ENCODE measurements at regions not wholly inside any gene's neighbourhood (a gene's known extent, or its start where the extent isn't known, plus 50 kb on each side); places are given as distances from the start of the nearest gene placed in this dataset.

DNA sequence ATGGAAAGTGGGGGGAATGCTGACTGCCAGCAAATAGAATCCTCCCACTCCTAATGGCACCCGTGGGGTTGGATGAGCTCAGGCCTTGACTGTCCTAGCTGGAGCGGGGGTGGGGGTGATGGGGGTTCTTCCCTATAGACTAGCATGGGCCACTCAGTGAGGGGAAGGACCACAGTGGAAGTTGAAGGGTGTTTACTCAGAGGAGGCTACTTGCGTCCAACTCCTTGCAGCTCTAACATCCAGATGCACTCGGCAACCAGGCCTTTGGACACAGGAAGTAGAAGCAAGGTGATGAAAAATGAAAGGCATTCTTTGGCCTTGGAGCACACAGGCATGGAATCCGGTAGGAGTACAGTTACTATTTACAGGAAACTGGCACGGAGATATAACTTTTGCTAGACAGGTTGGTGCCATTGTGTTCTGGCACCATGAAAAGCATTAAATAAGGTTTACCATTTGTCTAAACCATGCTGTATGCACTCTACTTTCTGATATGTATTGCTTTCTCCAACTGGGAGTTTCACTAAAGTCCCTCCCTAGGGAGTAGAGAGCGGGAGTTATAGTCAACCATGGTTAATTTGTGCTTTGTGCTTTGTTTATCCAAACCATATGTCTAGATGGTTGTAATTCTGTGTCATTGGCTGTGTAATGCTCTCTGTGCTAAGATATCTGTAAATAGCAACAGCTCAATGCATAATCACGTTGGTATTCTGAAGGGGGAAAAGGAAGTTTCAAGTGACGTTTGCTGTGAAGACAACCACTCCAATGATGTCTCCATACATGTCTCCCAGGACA is 125.3 kb downstream of the TSHZ3 start:
- no peak for DNase-seq (ENCODE audit: low read depth in 1 of 2, low spot score in 1 of 2)

DNA sequence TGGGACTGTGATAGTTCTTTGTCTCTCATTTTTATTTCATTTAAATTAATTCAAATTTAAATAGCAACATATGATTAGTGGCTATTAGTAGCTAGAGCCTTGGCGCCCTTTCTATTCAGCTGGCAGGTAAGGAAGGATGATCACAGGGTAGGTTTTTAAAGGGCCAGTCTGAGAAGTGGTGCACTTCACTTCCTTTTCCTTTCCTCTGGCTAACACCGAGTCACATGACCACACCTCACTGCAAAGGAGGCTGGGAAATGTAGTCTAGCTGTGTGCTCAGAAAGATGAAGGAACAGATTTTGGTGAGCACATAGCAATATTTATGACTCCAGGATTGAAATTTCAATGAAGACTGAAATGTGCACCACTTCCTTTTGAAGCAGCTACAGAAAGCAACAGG is 128.7 kb downstream of the TSHZ3 start:
- peak in 1 of 2 donors; percentile 21 for DNase-seq (ENCODE audit: low read depth in 1 of 2, low spot score in 1 of 2)

DNA sequence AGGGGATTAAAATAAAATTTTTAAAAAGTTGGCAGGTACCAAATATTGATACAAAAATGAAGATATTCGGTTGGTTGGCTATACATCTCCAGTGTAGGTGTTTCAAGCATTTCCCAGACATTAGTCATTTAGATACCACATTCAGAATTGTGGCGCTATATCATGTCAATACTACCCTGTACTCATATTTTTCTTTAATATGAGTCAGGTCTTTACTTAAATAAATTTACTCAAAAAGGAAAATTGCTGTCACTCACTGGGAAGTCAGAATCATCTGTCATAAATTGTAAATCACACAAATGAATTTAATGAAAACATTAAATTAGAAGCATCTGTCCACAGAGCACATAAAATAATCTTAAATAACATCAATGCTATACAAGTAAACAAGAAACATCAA is 134.2 kb downstream of the TSHZ3 start:
- DNase-seq (ENCODE audit: low read depth in 1 of 2, low spot score in 1 of 2) = peak in 1 of 2 donors; percentile 7

DNA sequence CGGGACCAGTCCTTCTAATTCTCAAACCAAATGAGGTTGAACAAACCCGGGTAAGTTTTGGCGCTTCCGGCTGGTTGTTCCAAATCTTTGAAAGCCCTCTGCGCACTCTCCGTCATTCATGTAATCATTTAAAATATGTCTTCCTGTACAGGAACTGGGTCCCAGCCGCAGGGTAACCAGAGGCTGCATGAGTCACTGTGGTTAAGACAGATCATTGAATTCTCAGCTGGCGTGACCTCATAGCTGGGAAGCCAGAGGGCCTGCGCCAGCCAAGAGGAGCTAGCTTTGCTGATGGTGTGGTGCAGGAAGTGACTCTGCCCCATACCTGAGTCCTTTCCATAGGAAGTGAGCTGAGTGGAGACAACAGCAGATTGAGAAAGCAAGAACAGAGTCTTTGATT is 135.2 kb downstream of the TSHZ3 start:
- DNase-seq (ENCODE audit: low read depth in 1 of 2, low spot score in 1 of 2) = peak; percentile 59 to 89

DNA sequence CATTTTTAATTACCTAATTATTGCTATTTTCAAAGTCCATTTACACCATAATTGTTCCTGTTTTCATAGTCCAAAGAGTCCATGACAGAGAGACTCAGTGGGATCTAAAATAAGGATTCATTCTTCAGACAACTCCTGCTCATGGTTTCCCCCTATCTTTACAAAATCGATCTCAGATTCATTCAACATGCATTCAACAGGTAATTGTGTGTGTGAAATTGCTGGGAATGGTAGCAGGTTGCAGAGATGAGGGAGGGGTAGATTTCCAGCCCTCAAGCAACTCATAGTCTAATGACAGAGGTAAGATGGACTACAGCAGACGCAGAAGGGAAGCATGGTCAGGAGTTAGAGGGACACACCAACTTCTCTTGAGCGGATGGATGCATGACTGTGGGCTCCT is 138.1 kb downstream of the TSHZ3 start:
- no peak for DNase-seq (ENCODE audit: low read depth in 1 of 2, low spot score in 1 of 2)

DNA sequence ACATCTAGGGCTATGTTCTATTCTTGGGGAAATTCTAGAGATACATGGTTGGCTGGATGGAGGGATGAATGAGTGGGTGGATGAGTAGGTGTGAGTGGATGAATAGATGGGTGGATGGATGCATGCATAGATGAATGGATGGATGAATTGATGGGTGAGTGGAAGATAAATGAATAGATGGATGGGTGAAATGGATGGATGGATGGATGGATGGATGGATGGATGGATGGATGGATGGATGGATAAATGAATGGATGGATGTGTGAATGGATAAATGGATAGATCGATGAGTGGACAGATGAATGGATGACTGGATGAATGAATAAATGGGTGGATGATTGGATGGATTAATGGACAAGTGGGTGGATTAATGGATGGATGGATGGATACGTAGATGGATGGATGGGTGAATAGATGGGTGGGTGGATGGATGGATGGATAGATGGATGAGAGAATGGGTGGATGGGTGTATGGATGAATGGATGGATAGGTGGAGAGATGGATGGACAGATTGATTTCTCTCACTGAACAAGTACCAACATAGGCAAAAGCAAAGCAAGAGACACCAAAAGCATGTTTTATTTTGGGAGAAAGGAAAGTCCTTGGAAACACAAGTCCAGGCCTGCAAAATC is 143.2 kb downstream of the TSHZ3 start:
- DNase-seq (ENCODE audit: low read depth in 1 of 2, low spot score in 1 of 2) = no peak

DNA sequence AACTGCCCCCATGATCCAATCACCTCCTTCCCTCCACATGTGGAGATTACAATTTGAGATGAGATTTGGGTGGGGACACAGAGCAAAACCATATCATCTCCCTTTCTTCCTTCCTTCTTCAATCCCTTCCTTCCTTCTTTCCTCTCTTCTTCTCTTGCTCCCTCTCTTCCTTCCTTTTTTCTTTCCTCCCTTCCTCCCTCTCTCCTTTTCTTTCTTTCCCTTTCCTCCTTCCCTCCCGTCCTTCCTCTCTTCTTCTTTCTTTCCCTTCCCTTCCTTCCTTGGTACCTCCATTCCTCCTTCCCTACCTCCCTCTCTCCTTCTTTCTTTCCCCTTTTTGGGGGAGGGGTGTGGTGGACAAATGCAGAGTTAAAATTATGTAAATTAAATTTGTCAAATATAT is 145.1 kb downstream of the TSHZ3 start:
- DNase-seq (ENCODE audit: low read depth in 1 of 2, low spot score in 1 of 2) = no peak

DNA sequence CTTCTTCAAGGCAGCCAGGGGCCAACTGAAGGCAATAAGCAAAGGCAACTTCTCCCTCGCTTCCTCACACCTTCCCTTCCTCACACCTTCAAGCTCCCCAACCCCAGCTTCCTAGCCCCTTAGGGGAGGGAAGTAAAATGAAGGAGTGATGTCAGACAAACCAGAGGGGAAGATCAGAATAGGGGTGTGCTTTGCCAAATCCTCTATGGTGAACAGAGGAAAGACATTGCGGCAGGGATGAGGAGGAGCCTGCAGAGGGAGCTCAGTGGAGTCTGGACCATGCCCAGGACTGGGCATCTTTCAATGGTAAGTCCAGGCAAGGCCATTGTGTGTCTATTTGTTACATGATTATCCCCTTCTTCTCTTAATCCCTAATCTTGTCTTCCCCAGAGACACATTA is 164.0 kb downstream of the TSHZ3 start:
- no peak for DNase-seq (ENCODE audit: low read depth in 1 of 2, low spot score in 1 of 2)

DNA sequence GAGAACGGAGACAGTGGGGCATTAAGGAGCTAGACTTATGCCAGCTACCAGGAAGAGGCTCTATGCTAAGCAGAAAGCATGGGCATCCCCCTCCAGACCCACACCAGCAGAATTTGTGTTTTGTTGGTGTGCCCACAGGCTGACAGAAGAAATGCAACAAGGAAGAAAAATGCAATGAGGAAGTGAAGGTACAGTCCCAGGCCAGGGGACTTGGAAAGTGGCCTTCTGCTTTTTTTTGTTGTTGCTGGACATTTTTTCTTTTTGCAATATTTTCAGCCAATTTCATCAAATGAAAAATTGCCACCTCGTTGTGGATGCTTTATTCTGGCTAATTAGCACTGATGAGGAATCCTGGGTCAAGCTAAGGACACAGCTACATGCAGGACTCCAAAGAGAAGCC is 167.7 kb downstream of the TSHZ3 start:
- DNase-seq (ENCODE audit: low read depth in 1 of 2, low spot score in 1 of 2) = no peak

DNA sequence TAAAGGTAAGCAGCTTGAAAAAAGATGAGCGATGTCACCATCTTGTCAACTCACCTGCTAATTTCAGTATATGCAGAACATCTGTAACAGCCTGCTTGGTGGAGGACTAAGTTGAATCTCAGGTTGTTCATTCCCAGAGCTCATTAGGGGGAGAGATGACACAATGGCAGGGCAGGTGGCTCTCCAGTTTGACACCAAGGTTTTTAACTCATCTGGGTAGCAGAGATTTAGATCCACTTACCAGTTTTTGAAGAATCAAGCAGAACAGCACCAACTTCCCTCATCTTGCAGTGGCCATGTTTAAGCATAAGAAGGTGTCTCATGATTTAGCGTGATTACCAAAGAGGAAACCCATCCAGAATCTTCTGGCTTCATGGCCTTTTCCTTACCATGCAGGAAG is 168.3 kb downstream of the TSHZ3 start:
- no peak for DNase-seq (ENCODE audit: low read depth in 1 of 2, low spot score in 1 of 2)

DNA sequence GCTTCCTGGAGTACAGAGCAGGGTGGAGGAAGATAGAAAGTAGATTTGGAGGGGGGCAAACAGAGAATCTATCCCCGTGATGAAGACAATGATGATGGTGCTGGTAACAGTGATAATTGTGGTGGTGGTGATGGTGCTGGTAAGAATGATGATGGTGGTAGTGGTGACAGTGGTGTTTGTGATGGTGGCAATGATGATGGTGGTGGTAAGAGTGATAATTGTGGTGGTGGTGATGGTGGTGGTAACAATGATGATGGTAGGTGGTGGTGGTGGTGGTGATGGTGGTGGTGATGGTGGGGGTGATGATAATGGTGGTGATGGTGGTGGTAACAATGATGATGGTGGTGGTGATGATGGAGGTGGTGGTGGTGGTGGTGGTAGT is 169.8 kb downstream of the TSHZ3 start:
- no peak for DNase-seq (ENCODE audit: low read depth in 1 of 2, low spot score in 1 of 2)

DNA sequence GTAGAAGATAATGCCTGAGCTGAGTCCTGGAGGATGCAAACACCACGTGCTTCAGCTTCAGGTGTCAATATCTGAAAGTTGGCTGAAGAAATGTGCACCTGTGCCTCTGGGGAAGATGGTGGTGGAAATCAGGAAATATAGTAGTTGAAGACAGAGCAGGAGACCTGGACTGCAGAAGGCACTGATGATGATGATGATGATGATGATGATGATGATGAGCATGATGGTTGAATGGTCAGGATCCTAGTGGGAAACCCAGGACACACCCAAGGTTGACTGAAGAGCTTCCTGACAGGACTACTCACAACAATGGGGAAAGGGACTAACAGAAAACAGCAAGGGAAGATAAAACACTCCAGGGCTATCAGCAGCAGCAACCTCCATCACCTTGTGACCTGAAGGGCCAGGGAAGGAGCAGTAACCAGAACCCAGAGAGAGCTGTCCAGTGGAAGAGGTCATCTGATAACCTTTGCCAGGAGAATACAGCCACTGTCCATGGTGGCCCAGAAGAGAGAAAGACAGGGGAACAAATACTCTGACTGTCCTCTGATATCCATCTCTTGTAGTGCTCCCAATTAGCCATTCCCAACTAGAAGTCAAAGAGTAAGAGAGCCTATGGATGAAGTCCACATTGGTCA is 170.3 kb downstream of the TSHZ3 start:
- no peak for DNase-seq (ENCODE audit: low read depth in 1 of 2, low spot score in 1 of 2)

DNA sequence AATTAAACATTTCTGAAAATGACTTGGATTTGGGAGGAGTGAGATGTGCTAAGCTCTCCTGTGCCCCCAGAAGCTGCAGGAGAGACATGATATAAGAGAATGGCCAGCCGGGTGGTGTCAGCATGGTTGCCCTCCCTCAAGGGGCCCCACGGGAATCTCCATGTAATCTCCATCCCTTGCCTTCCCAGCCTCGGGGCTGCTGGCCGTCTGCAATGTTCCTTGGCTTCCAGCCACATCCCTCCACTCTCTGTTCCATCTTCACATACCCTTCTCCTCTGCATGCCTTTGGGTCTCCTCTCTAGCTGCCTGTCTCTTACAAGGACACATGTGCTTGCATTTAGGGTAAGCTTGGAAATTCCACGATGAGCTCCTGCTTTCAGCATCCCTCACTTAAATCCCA is 172.0 kb downstream of the TSHZ3 start:
- no peak for DNase-seq (ENCODE audit: low read depth in 1 of 2, low spot score in 1 of 2)

DNA sequence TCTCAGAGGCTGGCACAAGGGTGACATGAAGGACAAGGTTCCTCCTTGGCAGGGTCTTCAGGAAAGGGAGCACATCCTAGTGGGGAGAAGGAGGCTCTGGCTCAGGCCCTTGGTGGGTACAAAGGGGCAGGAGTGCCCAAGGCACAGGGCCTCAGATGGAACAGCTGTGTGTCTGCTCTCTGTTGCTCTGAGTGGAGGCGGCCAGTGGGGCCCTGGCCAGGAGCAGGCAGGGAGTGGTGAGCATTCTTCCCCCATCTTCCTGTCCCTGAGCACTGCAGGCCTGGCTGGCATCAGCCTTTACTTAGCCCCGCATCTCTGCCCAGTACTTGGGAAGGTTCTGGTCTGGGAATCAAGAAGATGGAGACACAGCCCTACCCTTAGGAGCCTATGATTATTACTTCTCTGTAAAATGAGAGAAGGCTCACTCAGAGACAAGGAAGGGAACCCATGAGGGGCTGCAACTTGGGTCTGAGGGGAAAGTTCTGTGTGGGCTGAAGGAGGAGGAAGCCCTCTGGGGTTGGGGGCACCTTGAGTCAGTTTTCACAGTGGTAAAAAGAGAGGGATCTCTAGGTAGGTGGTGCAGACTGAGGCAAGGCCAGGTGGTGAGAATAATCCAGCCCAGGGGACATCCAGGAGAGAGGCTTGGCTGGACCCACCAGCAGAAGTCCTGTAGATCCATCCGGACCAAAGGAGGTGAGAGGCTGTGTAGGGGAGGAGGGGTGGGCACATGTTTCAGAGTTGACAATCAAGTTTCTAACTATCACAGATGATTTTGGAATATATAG is 173.5 kb downstream of the TSHZ3 start:
- no peak for DNase-seq (ENCODE audit: low read depth in 1 of 2, low spot score in 1 of 2)

DNA sequence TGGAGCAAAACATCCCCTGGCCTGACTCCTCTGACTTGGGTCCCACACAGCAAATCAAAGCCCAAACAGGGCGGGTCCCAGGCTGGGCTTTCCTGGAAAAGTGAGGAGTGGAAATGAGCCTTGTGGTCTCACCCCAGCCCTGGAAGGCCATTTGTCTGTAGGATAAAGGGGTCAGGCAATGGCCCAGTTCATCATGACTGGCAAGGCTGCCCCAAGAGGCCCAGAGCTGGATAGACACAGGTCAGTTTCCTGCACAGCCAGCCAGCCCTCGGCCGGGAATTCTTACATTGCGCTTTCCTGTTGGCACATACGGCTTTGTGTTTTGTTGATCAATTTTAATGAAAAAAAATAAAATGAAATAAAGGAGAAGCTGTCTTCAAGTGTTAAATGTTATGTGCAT is 174.3 kb downstream of the TSHZ3 start:
- DNase-seq (ENCODE audit: low read depth in 1 of 2, low spot score in 1 of 2) = no peak

DNA sequence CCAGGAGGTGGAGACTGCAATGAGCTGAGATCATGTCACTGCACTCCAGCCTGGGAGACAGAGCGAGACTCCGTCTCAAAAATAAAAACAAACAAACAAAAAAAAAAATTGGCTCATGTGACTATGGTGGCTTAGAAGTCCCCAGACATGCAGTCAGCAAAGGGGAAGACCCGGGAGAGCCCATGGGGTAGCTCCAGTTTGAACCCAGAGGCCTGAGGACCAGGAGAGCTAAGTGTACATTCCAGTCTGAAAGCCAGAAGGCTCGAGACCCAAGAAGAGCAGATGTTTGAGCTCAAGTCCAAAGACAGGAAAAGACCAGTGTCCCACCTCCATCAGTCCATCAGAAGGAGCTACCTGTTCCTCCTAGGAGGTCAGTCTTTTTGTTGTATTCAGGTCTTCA is 175.2 kb downstream of the TSHZ3 start:
- DNase-seq (ENCODE audit: low read depth in 1 of 2, low spot score in 1 of 2) = no peak

DNA sequence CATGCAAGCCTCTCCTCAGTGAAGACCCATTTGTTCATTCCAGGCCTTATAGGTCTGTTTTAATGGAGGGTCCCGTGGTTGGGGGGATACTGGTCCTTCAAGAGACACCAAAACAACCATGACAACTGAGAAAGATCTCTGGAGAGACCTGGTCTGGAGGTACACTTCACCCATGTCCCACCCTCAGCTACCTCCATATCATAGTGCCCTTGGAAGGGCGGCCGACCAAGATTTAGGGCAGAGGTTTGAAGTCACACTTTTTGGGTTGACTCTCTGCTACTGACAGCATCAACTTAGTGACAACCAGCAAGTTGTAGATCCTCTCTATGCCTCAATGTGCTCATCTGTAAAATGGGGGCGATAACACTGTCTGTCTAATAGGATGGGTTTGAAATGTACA is 177.3 kb downstream of the TSHZ3 start:
- no peak for DNase-seq (ENCODE audit: low read depth in 1 of 2, low spot score in 1 of 2)

DNA sequence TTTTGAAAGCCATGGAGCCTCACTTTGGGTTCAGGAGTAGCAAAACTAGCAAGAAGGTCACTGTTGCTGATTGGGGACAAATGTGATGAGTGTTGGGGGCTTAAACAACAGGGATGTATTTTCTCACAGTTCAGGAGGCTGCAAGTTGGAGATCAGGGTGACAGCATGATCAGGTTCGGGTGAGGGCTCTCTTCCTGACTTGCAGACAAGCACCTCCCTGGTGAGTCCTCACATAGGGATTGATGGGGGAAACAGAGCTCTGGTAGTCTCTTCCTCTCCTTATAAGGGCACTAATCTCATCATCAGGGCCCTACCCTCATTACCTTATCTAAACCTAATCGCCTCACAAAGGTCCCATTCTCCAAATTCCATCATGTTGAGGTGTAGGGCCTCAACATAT is 179.2 kb downstream of the TSHZ3 start:
- no peak for DNase-seq (ENCODE audit: low read depth in 1 of 2, low spot score in 1 of 2)

DNA sequence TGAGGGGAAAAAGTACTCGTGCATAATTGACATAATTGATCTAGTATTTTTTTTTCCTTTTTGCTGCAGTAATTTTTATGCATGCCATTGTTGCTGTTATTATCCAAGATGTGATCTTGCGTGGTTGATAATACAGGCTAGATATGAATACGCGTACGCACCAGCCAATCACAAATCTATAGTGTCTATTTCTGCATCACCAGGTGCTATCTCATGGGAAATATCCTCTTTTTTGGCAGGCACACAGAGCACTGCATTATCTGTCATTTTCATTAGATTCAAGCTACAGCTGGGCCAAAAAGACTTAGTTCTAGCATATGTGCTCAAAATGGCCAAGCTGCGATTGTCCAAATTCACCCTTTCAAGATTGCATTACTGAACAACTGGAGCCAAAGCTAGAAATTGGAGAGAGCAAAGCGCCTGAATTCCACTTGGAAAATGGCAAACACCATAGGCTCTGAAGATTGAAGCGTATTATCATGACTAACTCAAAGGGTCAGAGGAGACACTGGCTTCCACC is 181.1 kb downstream of the TSHZ3 start:
- no peak for DNase-seq (ENCODE audit: low read depth in 1 of 2, low spot score in 1 of 2)

DNA sequence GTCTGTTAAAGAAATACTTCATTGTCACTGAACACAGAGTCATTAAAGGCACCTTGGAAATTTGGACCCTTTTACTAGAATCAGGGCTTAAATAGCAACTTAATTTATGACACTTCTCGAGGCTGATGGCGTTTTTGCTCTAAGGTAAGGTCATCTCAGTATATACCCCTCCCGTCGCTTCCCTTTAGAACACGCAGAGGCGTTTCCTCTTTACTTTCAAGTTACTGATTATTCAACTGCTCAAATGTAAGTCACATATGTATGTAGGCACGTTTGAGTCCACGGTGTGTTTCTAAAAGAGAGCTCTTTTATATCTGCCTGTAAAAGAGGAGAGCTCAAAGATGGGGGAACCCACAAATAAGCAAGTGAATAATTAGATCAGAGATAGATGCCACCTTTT is 181.5 kb downstream of the TSHZ3 start:
- no peak for DNase-seq (ENCODE audit: low read depth in 1 of 2, low spot score in 1 of 2)

DNA sequence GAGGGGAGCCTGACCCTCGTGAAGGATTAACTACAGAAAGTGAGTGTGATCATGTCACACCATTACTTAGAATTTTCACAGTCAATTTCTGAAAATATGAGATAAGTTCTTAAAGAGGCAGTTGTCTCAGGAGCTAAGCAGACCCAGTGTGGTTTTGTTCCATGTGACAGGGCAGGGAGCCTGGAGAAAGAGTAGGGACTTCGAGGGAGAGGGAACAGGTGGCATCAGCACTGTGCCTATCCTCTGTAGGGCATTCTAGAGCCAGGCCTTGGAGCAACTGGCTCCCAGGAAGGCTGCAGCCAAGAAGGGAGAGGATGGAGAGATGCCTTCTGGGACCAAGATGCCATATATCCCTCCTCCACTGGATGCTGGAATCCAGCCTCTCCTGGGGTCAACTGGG is 183.0 kb downstream of the TSHZ3 start:
- no peak for DNase-seq (ENCODE audit: low read depth in 1 of 2, low spot score in 1 of 2)

Measured in activated CD4-positive, alpha-beta T cell treated with anti-CD3 and anti-CD28 coated beads, Interleukin-2, amount 50 U/mL, for 24 hours (primary cell).